SW480 (cell line): ENCODE measurements at regions not wholly inside any gene's neighbourhood (a gene's known extent, or its start where the extent isn't known, plus 50 kb on each side); places are given as distances from the start of the nearest gene placed in this dataset.

Experiments
- DNase-seq: peaks from one replicate; pipeline ENCODE4 v3.0.0-alpha.2; 2016; ENCODE audit warnings: low spot score

- no peak for DNase-seq
Measured at GRCh38 chr7:18414885-18415284, 80.7 kb upstream of the HDAC9 start.

DNA sequence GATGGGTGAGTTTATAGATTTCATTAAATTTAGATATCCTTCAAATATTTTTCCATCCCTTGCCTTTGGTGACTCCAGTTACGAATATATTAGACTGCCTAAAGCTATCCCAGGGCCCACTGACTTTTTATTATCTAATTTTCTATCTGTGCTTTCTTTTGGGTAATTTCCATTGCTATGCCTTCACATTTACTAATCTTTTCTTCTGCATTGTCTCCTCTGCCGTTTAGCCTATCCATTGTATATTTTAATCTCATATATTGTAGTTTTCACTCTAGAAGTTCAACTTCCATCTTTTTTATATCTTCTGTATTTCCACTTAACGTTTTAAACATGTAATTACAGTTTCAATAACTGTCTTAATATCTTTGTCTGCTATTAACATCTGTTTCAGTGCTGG lies 78.6 kb upstream of the HDAC9 start:
- no peak for DNase-seq

DNA sequence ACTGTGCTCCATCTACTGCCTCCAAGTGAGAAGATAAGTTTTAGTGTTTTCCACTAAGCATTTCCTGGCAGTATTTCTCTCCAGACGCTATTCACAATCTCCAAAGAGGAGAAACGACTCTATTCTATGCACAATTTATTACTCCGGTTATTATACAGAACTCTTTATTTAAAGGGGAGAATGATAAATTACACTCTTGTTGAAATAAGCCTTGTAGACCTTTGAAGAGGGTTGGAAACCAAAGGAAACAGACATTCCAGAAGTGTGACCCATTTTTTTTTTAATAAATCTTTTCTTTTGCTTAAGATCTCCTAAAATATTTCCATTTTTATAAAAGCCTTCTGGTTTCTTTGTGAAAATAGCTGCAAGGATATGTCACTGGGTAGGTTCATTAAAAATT lies 76.1 kb upstream of the HDAC9 start:
- DNase-seq = no peak

- no peak for DNase-seq
Measured at GRCh38 chr7:18420108-18420507, 75.4 kb upstream of the HDAC9 start.

DNA sequence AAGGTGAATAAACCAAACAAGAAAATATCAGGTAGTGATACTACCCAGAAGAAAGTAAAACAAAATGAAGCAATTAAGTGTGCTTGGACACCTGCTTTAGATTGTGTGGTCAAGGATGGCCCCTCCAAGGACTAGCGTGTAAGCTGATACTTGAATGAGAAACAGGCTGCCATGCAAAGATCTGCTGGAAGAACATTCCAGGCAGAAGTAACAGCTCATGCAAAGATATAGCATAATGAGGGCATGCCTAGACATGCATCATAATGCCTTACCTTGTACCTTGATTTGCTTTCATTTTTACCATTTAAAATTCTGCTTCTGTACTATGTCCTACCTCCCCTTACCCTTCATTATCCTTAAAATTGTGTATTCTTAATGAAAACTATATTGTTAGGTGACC lies 74.8 kb upstream of the HDAC9 start:
- DNase-seq = no peak

GRCh38 chr7:18421297-18422002 lies 74.1 kb upstream of the HDAC9 start:
- DNase-seq = no peak

- no peak for DNase-seq
Measured at GRCh38 chr7:18425227-18425626, 70.3 kb upstream of the HDAC9 start.

DNA sequence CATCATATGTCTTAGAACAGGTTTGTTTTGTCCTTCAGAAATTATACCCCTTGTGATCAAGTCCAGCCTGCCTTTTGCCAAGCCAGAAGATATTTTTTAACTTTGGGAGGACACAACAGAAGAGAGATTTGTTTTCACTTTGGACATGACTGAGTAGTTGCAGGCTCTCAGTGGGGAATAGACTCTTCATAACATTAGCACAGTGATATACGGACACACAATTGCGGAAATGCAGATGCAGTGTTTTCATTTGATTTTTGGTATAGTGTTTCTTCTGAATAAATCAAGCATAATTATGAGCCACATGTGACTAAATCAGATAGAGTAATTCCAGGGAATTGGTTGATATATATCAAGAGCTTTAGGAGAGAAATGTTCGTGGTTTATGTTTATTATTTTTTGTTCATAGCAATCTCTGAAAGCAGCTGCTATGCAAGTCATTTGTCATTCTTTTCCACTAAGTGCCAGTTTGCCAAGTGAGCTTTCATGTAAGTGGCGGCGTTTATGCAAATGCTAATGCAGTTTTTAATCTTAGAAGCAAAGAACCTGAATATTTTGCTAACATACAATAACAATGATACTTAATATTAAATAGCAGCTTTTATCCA lies 69.6 kb upstream of the HDAC9 start:
- DNase-seq = no peak

- no peak for DNase-seq
Measured at GRCh38 chr7:18426564-18427226, 68.9 kb upstream of the HDAC9 start.

DNA sequence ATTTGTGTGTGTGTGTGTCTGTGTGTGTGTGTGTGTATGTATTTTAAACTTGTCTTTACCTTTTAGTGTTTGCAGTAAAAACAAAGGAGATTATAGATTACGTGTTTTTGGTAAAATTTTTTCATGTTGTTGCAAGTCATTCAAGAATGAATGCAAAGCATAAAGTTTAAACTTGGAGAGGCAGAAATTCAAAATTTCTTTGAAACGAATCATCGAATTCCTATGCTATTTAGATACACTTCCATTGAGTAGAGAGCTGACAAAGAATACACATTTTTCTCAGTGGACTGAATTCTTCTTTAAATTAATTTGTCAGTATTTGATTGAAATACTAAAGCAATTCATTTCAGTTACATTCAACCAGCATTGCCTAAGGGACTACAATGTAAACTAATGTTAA lies 66.0 kb upstream of the HDAC9 start:
- DNase-seq = no peak

DNA sequence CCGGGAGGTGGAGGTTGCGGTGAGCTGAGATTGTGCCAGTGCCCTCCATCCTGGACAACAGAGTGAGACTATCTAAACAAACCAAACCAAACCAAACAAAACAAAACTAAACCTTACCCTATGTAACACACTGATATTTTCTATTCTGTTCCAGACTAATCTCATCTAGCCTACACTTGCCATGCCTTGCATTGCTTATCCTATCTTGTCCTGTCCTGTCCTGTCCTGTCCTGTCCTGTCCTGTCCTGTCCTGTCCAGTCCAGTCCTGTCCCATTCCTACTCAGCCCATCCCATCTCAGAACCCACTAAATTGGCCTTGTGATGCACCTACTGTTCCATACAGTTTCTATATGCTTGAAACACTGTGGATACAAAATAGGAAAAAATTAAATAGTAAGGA lies 64.7 kb upstream of the HDAC9 start:
- no peak for DNase-seq

- DNase-seq = no peak
Measured at GRCh38 chr7:18434171-18434570, 61.4 kb upstream of the HDAC9 start.

GRCh38 chr7:18437101-18437500 lies 58.4 kb upstream of the HDAC9 start:
- DNase-seq = no peak

DNA sequence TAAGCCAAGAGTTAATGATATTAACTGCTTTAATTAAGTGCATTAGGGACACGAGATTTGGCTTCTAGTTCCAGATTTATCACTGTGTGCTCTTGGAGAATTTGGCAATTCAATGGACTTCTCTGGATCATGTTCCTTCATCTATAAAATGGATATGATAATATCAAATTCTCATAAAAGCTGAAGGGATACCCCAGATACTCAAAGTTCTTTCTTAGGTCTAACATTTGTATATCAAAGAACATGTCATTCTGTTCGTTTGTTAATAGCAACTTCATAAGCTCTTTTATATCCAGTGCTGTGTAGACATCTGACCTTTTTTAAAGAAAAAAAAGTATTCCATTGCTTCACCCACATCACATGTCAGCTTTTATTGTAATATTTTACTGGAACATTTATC lies 54.6 kb upstream of the HDAC9 start:
- no peak for DNase-seq

DNA sequence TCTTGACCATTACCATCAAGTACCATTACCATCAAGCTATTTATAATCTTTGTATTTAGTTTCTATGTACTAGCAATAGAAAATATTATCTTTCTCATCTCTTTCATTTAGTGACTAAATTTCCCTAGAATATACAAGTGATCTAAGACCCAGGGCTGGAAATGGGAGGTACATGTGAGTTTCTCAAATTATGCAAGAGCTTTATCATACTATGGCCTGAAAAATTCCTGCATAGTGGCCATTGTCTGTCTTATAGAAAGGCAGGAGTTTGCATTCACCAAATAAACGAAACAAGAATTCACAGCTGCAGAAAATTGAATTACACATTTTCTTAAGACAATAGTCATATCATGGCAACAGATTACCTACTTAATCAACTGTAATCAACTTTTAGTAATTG lies 50.7 kb upstream of the HDAC9 start:
- DNase-seq = no peak

DNA sequence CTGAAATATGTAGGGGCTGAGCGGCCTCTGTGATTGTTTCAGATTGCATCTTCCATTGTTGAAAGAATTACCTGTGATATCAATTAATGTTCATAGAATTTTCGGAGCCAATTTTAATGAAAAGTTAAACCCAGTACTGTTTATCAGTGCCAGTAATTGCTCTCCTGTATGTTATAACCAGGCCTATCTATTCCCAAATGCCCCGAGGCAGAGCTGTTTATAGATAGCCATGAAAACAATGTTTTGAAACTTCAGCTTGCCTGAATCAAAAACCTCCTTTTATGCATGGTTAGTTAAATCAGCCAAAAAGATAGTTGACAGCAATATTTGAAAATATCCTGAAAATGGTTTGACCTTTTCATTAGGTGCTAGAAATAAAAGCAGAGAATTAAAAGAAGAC lies 50.1 kb upstream of the HDAC9 start:
- no peak for DNase-seq
